Epidermal melanocyte (primary cell): ENCODE measurements at regions not wholly inside any gene's neighbourhood (a gene's known extent, or its start where the extent isn't known, plus 50 kb on each side); places are given as distances from the start of the nearest gene placed in this dataset.

Experiments
- DNase-seq: peaks from one replicate; pipeline ENCODE4 v3.0.0; 2011; ENCODE audit warnings: low spot score; ENCODE audit not compliant: insufficient read length

DNA sequence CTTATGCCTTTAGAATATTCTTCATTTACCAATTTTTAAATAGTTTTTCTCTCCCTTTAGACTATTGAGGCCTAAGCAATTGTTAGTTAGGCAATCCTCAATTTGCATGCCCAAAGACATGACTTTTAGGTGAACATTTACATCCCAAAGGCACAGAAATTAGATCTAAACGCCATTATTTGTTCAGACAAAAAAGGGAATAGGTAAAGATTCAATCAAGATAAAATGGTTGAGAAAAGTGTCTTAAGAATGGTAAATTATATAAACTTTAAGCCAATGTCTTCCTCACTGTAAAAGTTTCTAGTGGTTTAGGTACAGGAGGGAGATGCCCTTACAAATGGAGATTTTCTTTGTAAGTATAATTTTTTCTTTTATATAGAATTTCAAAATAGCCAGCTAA lies 50.2 kb upstream of the MME start:
- no peak for DNase-seq

DNA sequence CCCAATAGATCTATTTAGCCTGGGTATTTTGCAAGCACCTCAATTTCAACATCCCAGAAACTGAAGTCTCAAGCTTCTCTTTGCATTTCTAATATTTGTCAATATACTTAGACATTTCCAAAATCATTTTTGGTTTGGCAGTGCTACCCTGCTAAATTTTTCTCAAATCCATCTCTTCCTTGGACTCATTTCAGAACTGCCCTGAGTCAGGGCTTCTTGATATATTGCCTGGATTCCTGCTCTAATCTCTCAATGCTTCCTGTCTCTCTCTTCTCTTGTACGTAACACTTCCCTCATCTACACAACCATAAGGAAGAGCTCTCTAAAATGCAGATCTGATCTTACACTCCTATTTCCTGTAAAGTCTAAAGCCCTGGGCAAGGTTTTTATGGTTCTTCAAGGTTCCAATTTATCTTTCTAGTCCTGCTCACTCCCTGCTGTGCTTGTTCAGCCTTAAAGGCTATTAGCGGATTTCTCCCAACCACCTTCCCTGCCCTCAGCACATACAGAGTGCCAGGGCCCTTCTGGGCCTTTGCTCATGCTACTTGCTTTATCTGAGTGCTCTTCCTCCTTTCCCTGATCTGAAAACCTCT lies 53.0 kb upstream of the MME start:
- no peak for DNase-seq

DNA sequence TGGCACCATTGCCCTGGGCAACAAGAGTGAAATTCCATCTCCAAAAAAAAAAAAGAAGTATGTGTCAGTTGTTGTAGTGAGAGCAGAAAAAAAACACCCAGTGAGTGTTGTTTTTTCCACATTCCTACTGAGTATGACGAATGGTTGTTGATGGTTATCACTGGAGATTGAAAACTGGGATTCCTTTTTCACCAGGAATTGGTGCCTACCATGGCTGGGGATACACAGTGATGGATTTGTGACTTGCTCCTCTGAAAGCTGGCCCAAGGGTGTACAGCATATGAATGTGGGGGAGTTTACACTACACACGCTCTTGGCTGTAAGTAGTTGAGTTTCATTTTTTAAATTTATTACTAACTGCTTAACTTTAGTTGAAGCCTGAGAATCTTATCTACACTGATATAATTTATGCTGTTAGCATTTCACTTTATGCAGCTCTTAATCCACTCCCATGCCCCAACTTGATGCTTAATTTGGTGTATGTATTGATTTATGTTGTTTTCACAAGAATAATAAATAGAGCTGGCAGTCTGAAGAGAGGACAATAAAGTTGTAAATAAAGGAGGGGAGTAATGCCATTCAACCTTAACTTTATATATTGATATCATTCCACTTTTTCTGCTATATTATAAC lies 56.0 kb upstream of the MME start:
- no peak for DNase-seq

DNA sequence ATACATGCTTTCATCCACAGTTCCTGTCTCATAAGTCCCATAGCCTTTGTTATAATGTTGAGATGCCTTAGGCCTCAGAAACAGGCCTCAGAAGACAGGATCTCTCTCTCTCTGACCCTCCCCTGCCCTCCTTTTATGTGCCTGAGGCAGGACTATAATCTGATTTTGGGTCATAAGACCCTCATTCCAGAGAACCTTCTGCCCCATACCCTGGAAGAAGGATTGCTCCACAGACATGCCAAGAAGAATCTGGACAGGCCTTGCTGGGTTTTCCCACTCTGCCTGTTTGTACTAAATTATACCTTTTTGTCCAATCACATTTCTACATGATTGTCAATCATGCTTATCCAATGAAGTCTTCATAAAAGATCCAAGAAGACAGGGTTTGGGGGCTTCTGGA lies 57.2 kb upstream of the MME start:
- no peak for DNase-seq

DNA sequence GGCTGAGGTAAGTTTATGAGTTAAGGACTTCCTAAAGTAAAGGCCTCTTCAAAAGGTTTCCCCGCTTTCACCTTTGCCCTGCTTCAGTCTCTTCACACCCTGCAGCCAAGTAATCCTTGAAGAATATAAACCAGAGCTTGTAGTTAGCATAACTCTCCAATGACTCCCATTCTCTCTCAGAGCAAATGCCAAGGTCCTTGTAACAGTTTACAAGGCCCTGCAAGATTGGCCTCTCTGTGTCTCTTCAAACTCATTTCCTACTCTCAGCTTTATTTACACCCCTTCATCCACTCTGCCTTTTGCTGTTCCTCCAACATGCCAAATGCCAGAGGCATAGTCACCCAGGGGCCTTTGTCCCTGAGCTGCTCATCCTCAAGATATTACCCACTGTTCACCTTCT lies 60.5 kb upstream of the MME start:
- DNase-seq: no peak

DNA sequence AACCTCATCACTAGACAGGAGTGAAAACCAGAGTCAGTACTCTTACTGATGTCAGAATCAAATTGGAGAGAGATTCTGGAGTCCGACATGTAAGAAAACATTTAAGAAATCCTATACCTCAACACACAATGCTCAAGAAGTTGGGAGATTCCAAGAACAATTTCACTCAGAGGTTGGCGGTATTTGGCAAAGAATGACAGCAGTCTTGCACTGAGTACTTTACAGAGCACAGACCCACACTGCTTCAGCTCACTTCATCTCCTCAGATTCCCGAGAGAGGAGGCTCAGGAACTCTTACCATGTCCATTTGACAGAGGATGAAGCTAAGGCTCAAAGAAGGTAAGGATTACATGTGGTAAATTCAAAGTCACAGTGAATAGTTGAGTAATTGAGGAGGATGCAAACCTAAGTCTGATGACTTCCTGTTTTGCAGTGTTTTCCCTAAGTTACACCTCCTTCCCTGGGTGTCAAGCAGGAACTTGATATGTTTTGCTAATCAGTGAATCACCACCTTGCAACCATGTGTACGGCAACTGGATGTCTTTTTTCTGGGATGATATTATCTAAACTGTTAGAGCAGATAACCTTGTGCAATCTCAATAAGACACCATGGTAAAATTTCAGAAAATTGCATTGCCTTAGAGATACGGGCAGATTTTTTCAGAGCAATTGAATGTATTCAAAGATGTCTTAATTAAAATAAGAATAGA lies 61.3 kb upstream of the MME start:
- DNase-seq: no peak

DNA sequence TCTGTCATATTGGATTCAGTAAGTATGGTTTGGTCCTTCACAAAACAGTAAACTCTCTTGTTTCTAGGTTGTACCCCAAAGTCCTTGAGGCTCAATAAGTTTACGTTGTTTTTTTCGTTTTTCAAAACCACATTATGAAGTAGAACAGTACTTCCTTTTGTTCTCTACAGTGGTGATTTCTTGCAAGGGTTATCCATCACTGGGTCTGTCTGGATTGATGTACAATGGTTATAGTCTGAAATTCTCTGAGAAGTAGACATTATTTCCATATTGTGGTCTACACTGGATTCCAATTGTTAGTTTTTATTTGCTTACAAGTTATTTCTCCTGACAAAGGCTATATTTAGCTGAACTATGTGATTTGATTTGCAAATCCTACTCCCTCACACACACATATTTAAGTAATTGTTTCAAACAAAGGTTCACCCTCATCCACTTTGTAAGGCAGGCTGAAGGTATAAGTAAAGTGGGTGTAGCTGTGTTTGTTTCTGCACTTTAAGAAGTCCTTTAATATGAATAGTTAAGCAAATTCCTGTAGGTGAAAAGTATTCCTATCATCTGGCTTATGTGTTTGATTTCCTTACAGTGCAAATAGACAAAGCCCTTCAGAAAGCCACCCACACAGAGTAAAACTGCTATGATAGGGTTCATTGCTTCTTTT lies 64.2 kb upstream of the MME start:
- peak; percentile 40 for DNase-seq

DNA sequence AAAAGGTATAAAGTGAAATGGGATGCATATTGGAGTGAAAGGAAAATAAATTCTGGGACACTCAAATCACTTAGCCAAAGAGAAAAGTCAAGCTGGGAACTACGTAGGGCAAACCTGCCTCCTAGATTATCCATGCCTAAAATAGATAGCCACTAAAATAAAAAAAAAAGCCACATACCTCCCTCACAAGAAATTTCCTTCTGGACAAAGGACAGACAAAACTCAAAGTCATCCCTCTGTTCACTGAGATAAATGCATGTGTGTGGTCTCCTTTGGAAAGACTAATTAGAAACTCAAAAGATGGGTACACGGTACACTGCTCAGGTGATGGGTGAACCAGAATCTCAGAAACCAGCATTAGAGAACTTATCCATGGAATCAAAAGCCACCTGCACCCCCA lies 65.2 kb upstream of the MME start:
- DNase-seq: no peak

DNA sequence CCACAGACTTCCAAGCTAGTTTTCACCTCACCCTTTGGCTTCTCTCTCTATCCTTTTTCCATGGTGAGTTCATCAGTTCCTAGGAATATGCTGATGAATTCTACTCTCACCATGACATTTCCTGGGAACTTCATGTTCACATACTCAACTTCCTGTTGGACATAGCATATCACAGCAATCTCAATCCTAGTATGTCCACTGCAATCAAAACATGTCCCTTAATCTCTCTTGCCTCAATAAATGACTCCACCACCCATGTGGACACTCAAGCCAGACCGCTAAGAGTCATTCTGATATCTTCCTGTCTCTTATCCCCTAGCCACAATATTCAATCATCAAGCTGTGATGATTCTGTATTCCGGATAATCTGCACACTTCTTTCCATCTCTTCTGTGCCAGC lies 66.7 kb upstream of the MME start:
- no peak for DNase-seq

DNA sequence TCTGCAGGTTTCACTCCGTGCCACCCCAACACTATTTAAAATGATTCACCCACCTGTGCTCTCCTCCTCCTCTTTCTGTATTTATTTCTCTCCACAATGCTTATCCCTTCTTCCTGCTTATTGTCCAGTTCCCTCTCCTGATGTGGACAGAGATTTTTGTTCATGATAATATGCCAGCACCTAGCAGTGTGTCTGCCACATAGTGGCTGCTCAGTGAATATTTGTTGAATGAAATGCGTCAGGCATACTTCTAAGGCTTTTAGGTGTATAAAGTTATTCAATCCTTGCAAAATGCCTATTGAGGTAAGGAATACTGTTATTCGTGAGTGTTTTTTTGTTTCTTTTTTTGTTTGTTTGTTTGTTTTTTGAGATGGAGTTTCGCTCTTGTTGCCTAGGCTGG lies 67.5 kb upstream of the MME start:
- DNase-seq: no peak

DNA sequence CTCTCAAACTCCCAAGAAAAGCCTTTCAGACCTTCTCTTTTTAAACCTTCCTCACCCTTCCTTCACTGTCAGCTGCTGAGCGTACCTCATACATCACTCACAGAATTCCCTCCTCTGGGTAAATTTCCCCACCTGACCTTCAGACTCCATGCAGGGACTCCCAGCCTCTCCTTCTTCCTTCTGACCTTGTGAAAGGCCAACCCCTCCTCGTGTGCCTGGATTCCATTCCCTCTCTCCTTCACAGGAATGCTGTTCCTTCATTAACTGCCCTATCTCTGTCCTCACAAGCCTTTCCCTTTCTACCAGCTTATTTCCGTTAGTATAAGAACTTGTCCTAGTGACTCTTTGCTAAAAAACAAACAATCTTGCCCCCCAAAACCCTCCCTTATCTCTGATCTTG lies 69.7 kb upstream of the MME start:
- DNase-seq: no peak

DNA sequence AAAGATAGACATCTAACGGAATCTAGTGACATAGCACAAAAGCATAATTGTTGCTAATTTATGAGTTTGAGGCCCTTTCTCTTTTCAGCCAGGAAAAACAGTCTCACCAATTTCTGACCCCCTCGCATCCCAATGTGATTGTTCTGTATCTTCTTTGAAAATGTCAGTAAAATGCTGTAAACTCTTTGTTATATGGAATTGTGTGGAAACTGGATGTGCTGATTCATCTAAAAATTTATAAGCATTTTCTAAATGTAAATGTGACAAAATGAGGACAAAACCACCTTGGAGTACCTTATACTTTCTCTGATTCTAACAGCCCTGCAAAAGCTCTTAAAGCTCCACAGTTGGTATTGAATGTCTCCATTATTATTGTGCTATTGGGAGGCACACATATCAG lies 70.9 kb upstream of the MME start:
- DNase-seq: no peak

DNA sequence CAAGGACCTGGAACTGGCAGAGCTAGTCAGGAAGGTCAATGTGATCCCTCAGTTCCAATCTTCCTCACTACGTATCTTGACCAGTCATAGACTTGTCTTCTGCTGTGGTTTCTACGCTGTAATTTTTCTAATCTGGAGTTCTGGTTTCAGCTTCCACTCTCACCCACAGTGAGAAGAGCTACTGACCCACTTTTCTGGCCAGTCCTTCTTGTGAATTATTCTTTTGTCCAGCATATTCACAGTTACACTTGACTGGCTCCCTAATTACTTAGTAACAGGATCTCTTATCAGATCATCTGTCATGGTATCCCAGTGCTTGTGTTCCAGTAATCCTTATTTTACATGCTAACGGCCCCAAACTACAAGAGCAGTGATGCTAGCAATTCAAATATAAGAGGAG lies 72.4 kb upstream of the MME start:
- no peak for DNase-seq

DNA sequence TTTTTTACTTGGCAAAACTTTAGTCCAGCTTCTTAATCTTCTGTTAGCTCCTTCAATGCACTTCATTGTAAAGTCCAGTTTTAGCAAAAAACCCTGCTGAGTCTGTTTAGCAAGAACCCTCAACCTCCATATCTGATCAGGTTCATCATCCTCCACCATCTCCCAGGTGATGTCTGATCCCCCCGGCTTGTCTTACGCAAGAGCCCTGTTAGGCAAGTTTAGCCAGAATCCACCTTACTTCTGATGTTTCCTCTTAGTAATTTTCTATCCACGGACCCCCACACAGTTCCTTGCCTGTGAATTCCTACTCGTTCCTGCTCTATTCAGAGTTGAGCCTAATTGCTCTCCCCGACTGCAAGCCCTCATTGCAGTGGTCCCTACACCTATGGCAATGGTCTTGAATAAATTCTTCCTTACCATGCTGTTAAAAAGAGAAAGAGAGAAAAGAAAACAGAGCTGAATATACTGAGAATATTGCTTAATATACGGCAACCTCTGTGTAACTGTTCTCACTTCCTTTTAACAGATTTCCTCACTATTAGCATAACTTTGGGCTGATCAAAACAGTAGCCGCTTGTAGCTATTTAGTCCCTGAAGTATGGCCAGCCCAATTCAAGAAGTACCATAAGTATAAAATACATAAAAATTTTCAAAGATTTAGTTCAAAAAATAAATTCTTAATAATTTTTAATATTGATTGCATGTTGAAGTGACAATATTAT lies 78.7 kb upstream of the MME start:
- no peak for DNase-seq

DNA sequence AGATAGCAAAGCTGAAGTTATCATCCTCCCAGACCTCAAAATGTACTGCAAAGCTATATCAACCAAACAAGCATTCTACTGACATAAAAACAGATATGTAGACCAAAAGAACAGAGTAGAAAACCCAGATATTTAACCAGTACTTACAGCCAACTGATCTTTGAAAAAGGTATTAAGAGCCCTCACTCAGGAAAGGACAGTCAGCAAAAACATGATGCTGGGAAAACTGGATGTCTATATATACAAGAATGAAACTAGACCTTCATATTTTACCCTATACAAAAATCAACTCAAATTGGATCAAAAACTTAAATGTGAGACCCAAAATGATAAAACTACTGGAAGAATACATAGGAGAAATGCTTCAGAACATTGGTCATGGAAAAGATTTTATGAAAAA lies 87.5 kb upstream of the MME start:
- no peak for DNase-seq

DNA sequence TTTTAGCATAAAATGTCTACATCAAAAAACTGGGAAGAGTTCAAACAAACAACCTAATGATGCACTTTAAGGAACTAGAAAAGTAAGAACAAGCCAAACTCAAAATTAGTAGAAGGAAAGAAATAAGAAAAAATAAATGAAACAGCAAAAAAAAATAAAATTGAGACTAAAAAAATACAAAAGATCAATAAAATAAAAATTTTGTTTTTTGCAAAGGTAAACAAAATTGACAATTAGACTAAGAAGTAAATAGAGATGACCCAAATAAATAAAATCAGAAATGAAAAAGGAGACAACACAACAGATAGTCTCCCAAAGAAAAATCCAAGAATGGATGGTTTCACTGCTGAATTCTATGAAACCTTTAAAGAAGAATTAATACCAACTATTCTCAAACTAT lies 89.6 kb upstream of the MME start:
- DNase-seq: no peak

DNA sequence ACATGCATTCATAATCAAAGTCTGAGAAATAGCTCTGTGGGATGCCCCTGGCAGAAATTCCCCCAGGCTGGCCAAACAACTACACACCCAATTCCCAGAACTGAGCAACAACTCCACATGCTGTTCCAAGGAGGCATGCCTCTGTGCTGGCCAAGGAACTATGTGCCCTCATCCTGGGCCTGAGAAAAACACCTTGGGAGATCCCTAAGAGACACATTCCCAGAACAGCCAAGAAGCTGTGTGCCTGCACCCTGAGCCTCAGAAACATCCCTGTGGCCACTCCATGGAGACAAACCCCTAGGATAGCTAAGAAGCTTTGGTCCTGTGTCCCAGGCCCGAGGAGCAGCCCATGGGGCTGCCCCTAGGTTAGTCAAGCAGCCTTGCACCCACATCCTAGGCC lies 92.3 kb upstream of the MME start:
- no peak for DNase-seq

DNA sequence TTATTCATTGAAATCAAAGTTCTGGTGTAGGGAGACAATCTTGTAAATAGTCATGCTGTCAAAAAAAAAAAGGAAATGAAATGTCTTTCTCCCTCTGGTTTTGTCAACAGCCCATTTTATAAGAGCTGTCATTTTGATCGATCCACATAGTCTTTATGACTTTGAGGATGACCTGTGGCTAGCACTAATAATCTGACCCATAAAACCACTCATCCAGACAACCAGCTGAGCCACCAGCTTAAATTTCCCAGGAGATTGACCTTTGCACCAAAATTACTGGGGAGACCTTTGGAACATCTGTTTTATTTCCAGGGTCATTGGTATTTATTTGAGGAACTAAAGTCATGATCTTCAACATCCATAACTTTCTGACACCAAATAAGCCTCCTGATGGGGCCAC lies 98.5 kb upstream of the MME start:
- DNase-seq: no peak

DNA sequence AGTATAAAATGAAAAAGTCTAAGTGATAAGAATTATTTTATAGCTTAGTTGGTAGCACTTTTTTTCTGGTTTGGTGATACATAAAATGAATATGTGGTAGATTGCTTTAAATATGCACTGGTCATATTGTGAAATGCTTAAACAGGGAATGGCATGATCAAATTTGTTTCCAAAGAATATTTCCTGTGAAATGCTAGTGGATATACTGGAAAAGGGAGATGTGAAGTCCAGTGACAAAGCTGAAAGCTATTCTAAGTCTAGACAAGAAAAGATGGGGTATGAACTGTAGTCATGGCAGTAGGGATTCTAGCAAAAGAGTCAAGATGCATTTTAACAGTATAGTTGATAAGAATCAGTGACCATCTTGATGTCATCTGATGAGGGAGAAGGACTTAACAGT lies 98.9 kb upstream of the MME start:
- no peak for DNase-seq

DNA sequence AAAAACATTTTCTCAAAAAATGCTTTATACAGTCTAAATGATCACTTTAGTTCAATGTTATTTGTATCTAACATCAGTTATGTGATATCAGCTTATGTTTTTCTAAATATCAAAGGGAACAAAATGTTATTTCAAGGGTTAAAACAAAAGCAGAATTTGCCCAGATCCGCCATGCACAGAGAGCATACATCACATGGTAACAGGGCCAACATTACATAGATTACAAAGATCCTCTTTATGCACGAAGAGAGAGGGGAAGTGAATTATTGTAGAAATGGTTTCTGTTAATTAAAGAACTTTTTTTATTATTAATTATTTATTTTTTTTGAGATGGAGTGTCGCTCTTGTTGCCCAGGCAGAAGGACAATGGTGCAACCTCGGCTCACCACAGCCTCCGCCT lies 100.8 kb upstream of the MME start:
- DNase-seq: peak; percentile 54

DNA sequence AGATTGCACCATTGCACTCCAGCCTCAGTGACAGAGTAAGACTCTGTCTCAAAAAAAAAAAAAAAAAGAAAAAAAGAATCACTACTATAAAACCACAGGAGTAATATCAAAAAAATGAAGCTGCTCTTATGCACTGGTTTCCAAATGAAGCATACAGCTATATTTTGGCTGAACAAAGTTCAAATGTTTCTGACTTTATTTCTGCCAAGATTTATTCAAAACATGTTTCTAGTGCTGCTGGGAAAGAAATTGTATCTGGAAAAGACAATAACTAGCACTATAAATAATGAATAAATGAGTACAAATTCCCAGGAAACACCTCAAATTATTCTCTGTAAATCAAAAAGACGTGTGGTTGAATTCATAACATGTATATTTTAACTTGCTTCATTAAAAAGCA lies 102.5 kb upstream of the MME start:
- DNase-seq: no peak
